ENCODE measurements at regions not wholly inside any gene's neighbourhood (a gene's known extent, or its start where the extent isn't known, plus 50 kb on each side); places are given as distances from the start of the nearest gene placed in this dataset.
"Not testable (repeated sequence)": the region's sequence is repeated elsewhere in the genome, so short reads cannot be mapped to it uniquely, and the experiment has no call there.

GRCh38 chr15:83335542-83335941, 51.1 kb upstream of the BNC1 start:
- H3K9me3 ChIP-seq; H3K4me1 ChIP-seq; H3K27me3 ChIP-seq; H3K4me3 ChIP-seq (replicated peaks in 1 of 3); H3K36me3 ChIP-seq; intact Hi-C loops (cut with DNase I); H3K27ac ChIP-seq; DNase-seq: not testable (repeated sequence)
- WGBS, 2 donors = 73 to 92% methylated on average over 1 of the region's 1 CpG

GRCh38 chr15:83339396-83339795, 54.9 kb upstream of the BNC1 start:
- WGBS, 2 donors = 73 to 78% methylated on average over 5 of the region's 5 CpGs
- DNase-seq = no peak
- no peaks in the 10 kb centered on the region for H3K27me3 ChIP-seq
- no peaks in the 10 kb centered on the region for H3K9me3 ChIP-seq
- TF ChIP-seq POLR2A (IDR thresholded peaks at IDR 0.05) (no peak), CTCF (IDR thresholded peaks at IDR 0.05) (no peak)
- H3K4me1 ChIP-seq = no peaks in the 10 kb centered on the region
- H3K36me3 ChIP-seq = no peaks in the 10 kb centered on the region
- no peak overlapping the region for H3K27ac ChIP-seq
- no peak overlapping the region for H3K4me3 ChIP-seq (replicated peaks in 1 of 3)
- intact Hi-C loops (cut with DNase I) = no loop called here

GRCh38 chr15:83340087-83340486, 55.6 kb upstream of the BNC1 start:
- no peaks in the 10 kb centered on the region for H3K27me3 ChIP-seq
- no peaks in the 10 kb centered on the region for H3K9me3 ChIP-seq
- H3K27ac ChIP-seq = no peak overlapping the region
- 79 to 96% methylated on average over 1 of the region's 1 CpG for WGBS, 2 donors
- intact Hi-C loops (cut with DNase I) = no loop called here
- TF ChIP-seq CTCF (IDR thresholded peaks at IDR 0.05) (no peak), POLR2A (IDR thresholded peaks at IDR 0.05) (no peak)
- no peaks in the 10 kb centered on the region for H3K36me3 ChIP-seq
- no peak for DNase-seq
- H3K4me1 ChIP-seq = no peaks in the 10 kb centered on the region
- no peak overlapping the region for H3K4me3 ChIP-seq (replicated peaks in 1 of 3)

- no peak overlapping the region for H3K27ac ChIP-seq
- 40 to 59% methylated on average over 3 of the region's 3 CpGs for WGBS, 2 donors
- no peaks in the 10 kb centered on the region for H3K36me3 ChIP-seq
- H3K4me3 ChIP-seq (replicated peaks in 1 of 3) = no peak overlapping the region
- H3K27me3 ChIP-seq = no peaks in the 10 kb centered on the region
- intact Hi-C loops (cut with DNase I) = no loop called here
- H3K4me1 ChIP-seq = no peaks in the 10 kb centered on the region
- TF ChIP-seq POLR2A (IDR thresholded peaks at IDR 0.05) = no peak
- no peak for TF ChIP-seq CTCF (IDR thresholded peaks at IDR 0.05)
- no peak for DNase-seq
- no peaks in the 10 kb centered on the region for H3K9me3 ChIP-seq
These were observed 61.9 kb upstream of the BNC1 start for GRCh38 chr15:83346342-83346741.

- intact Hi-C loops (cut with DNase I) = no loop called here
- TF ChIP-seq CTCF (IDR thresholded peaks at IDR 0.05) (no peak), POLR2A (IDR thresholded peaks at IDR 0.05) (no peak)
- no peak for DNase-seq
- Histone ChIP-seq H3K9me3 (no peaks in the 10 kb centered on the region), H3K27me3 (no peaks in the 10 kb centered on the region), H3K4me1 (no peaks in the 10 kb centered on the region), H3K27ac (no peak overlapping the region), H3K4me3 (replicated peaks in 1 of 3) (no peak overlapping the region), H3K36me3 (no peaks in the 10 kb centered on the region)
- WGBS, 2 donors = 71 to 83% methylated on average over 1 of the region's 1 CpG
These were observed 67.7 kb upstream of the BNC1 start for GRCh38 chr15:83352119-83352518.
